ENCODE measurements at regions not wholly inside any gene's neighbourhood (a gene's known extent, or its start where the extent isn't known, plus 50 kb on each side); places are given as distances from the start of the nearest gene placed in this dataset.

GRCh38 chr1:115233598-115233997, 104.5 kb downstream of the NGF start:
- intact Hi-C loops (cut with DNase I) = no loop called here
- DNase-seq = no peak
- peak; percentile 36 for ATAC-seq (ENCODE audit: poor library complexity)

- no peak for ATAC-seq (ENCODE audit: poor library complexity)
- intact Hi-C loops (cut with DNase I) = no loop called here
- no peak for DNase-seq
These were observed 107.8 kb downstream of the NGF start for GRCh38 chr1:115230281-115230680.

- no peak for ATAC-seq (ENCODE audit: poor library complexity)
- intact Hi-C loops (cut with DNase I) = no loop called here
- DNase-seq = no peak
These were observed 109.0 kb downstream of the NGF start for GRCh38 chr1:115229016-115229415.

- DNase-seq = no peak
- intact Hi-C loops (cut with DNase I) = no loop called here
- no peak for ATAC-seq (ENCODE audit: poor library complexity)
These were observed 109.9 kb downstream of the NGF start for GRCh38 chr1:115228191-115228590.

- intact Hi-C loops (cut with DNase I) = no loop called here
- no peak for DNase-seq
- no peak for ATAC-seq (ENCODE audit: poor library complexity)
These were observed 110.5 kb downstream of the NGF start for GRCh38 chr1:115227346-115228082.

GRCh38 chr1:115225993-115226685, 111.9 kb downstream of the NGF start:
- no peak for DNase-seq
- no peak for ATAC-seq (ENCODE audit: poor library complexity)
- intact Hi-C loops (cut with DNase I) = no loop called here

- intact Hi-C loops (cut with DNase I) = no loop called here
- no peak for ATAC-seq (ENCODE audit: poor library complexity)
- no peak for DNase-seq
These were observed 113.4 kb downstream of the NGF start for GRCh38 chr1:115224636-115225035.

- intact Hi-C loops (cut with DNase I) = no loop called here
- ATAC-seq (ENCODE audit: poor library complexity) (no peak), DNase-seq (no peak)
These were observed 115.2 kb downstream of the NGF start for GRCh38 chr1:115222616-115223402.

GRCh38 chr1:115220340-115221270, 117.4 kb downstream of the NGF start:
- intact Hi-C loops (cut with DNase I) = no loop called here
- no peak for ATAC-seq (ENCODE audit: poor library complexity)

GRCh38 chr1:115219927-115220326, 118.1 kb downstream of the NGF start:
- intact Hi-C loops (cut with DNase I) = no loop called here
- peak; percentile 81 for ATAC-seq (ENCODE audit: poor library complexity)
- DNase-seq = peak; percentile 78

More at GRCh38 chr1:115220340-115221270, 117.4 kb downstream of the NGF start:
- no peak for DNase-seq

GRCh38 chr1:115218699-115219098, 119.3 kb downstream of the NGF start:
- intact Hi-C loops (cut with DNase I) = no loop called here
- DNase-seq (no peak), ATAC-seq (ENCODE audit: poor library complexity) (no peak)

- ATAC-seq (ENCODE audit: poor library complexity) (peak; percentile 1), DNase-seq (no peak)
- intact Hi-C loops (cut with DNase I) = no loop called here
These were observed 120.0 kb downstream of the NGF start for GRCh38 chr1:115218034-115218405.

GRCh38 chr1:115217150-115218033, 120.7 kb downstream of the NGF start:
- intact Hi-C loops (cut with DNase I) = no loop called here
- ATAC-seq (ENCODE audit: poor library complexity) (peak; percentile 73), DNase-seq (peak; percentile 66)

GRCh38 chr1:115215703-115216521, 122.1 kb downstream of the NGF start:
- intact Hi-C loops (cut with DNase I) = no loop called here
- DNase-seq = no peak
- peak; percentile 11 for ATAC-seq (ENCODE audit: poor library complexity)

GRCh38 chr1:115215110-115215509, 122.9 kb downstream of the NGF start:
- DNase-seq (no peak), ATAC-seq (ENCODE audit: poor library complexity) (no peak)
- intact Hi-C loops (cut with DNase I) = no loop called here

GRCh38 chr1:115214098-115214497, 124.0 kb downstream of the NGF start:
- no peak for DNase-seq
- intact Hi-C loops (cut with DNase I) = no loop called here
- ATAC-seq (ENCODE audit: poor library complexity) = no peak

GRCh38 chr1:115213130-115213529, 123.8 kb upstream of the TSPAN2 start:
- intact Hi-C loops (cut with DNase I) = no loop called here
- DNase-seq = no peak
- ATAC-seq (ENCODE audit: poor library complexity) = no peak

Data from Right ventricle myocardium superior (tissue), 1 donor.